Neural crest cell (in vitro differentiated cells): ENCODE measurements at regions not wholly inside any gene's neighbourhood (a gene's known extent, or its start where the extent isn't known, plus 50 kb on each side); places are given as distances from the start of the nearest gene placed in this dataset.
"Not testable (repeated sequence)": the region's sequence is repeated elsewhere in the genome, so short reads cannot be mapped to it uniquely, and the experiment has no call there.

ENCODE experiments used
- DNase-seq: peaks from one replicate; pipeline ENCODE4 v3.0.0; 2021; ENCODE audit warnings: low read depth, mixed read lengths, low spot score
- H3K27ac Mint-ChIP-seq: one replicate; pipeline ENCODE4 v1.8.0; 2021; ENCODE audit warnings: mild to moderate bottlenecking, mixed read lengths; ENCODE audit not compliant: unreplicated experiment
- H3K27me3 Mint-ChIP-seq: 2 replicates; pipeline ENCODE4 v1.8.0; 2021; ENCODE audit warnings: low read depth, mild to moderate bottlenecking, mixed read lengths
- H3K36me3 Mint-ChIP-seq: 2 replicates; pipeline ENCODE4 v1.8.0; 2021; ENCODE audit warnings: low read depth, mild to moderate bottlenecking, mixed read lengths
- H3K4me1 Mint-ChIP-seq: 2 replicates; pipeline ENCODE4 v1.8.0; 2021; ENCODE audit warnings: mixed read lengths
- H3K4me3 Mint-ChIP-seq: one replicate; pipeline ENCODE4 v1.8.0; 2021; ENCODE audit warnings: mild to moderate bottlenecking, mixed read lengths
- H3K9me3 Mint-ChIP-seq: 2 replicates; pipeline ENCODE4 v1.8.0; 2021; ENCODE audit warnings: mixed read lengths
- CTCF ChIP-seq: fragments of 200-600 bp; sonication (generic); conservative IDR thresholded peaks from 2 replicates; pipeline ENCODE4 v1.5.0; 2021; ENCODE audit warnings: antibody characterized with exemption, mild to moderate bottlenecking

GRCh38 chr4:186844059-186844681 lies 120.5 kb upstream of the FAT1 start:
- no peak for TF ChIP-seq CTCF
- H3K4me1 Mint-ChIP-seq: peaks cover 25% of the 10 kb centered on the region
- peak overlapping the region; percentile 85 for H3K27ac Mint-ChIP-seq
- H3K27me3 Mint-ChIP-seq: no peaks in the 10 kb centered on the region
- no peak for DNase-seq
- peak overlapping the region; percentile 5 for H3K4me3 Mint-ChIP-seq
- peaks cover 18% of the 10 kb centered on the region for H3K36me3 Mint-ChIP-seq
- H3K9me3 Mint-ChIP-seq: peaks cover 9% of the 10 kb centered on the region

GRCh38 chr4:186845137-186845842 lies 121.6 kb upstream of the FAT1 start:
- peak overlapping the region; percentile 19 for H3K27ac Mint-ChIP-seq
- H3K9me3 Mint-ChIP-seq: peaks cover 12% of the 10 kb centered on the region
- TF ChIP-seq CTCF: no peak
- H3K4me1 Mint-ChIP-seq: peaks cover 25% of the 10 kb centered on the region
- DNase-seq: no peak
- peaks cover 21% of the 10 kb centered on the region for H3K36me3 Mint-ChIP-seq
- H3K27me3 Mint-ChIP-seq: no peaks in the 10 kb centered on the region
- no peak overlapping the region for H3K4me3 Mint-ChIP-seq

- Mint-ChIP-seq H3K9me3 (peaks cover 20% of the 10 kb centered on the region), H3K4me3 (no peak overlapping the region), H3K4me1 (peaks cover 25% of the 10 kb centered on the region), H3K27ac (no peak overlapping the region), H3K27me3 (no peaks in the 10 kb centered on the region), H3K36me3 (peaks cover 31% of the 10 kb centered on the region)
- no peak for TF ChIP-seq CTCF
- DNase-seq: no peak
Measured at GRCh38 chr4:186846426-186846825, 122.8 kb upstream of the FAT1 start.

GRCh38 chr4:186847429-186848131 lies 123.9 kb upstream of the FAT1 start:
- H3K9me3 Mint-ChIP-seq: peaks cover 20% of the 10 kb centered on the region
- H3K36me3 Mint-ChIP-seq: peaks cover 33% of the 10 kb centered on the region
- peaks cover 25% of the 10 kb centered on the region for H3K4me1 Mint-ChIP-seq
- H3K27ac Mint-ChIP-seq, DNase-seq, H3K27me3 Mint-ChIP-seq, H3K4me3 Mint-ChIP-seq: not testable (repeated sequence)

GRCh38 chr4:186848437-186848836 lies 124.8 kb upstream of the FAT1 start:
- no peak for DNase-seq
- peaks cover 30% of the 10 kb centered on the region for H3K36me3 Mint-ChIP-seq
- no peak for TF ChIP-seq CTCF
- peaks cover 25% of the 10 kb centered on the region for H3K4me1 Mint-ChIP-seq
- H3K9me3 Mint-ChIP-seq: peaks cover 17% of the 10 kb centered on the region
- no peaks in the 10 kb centered on the region for H3K27me3 Mint-ChIP-seq
- H3K27ac Mint-ChIP-seq: no peak overlapping the region
- no peak overlapping the region for H3K4me3 Mint-ChIP-seq
